Esophagus muscularis mucosa (tissue), 4 donors: ENCODE measurements at regions not wholly inside any gene's neighbourhood (a gene's known extent, or its start where the extent isn't known, plus 50 kb on each side); places are given as distances from the start of the nearest gene placed in this dataset.
A peak's percentile ranks its signal among the peaks of the same experiment; 100 is the strongest.

Experiments
- DNase-seq: peaks from one replicate; pipeline ENCODE4 v3.0.0-alpha.2; 2017; ENCODE audit errors: extremely low spot score
- H3K27ac ChIP-seq, 4 donors: fragments of 200-600 bp; sonication (generic); replicated peaks in 1 of 4; 1 replicate in 3 of 4; 2 replicates in 1 of 4; pipeline ENCODE4 v1.5.1; 2016 to 2019; ENCODE audit warnings: mild to moderate bottlenecking in 1 of 4
- H3K27me3 ChIP-seq, 4 donors: fragments of 200-600 bp; sonication (generic); one replicate each; pipeline versions ENCODE4 v1.5.1 to v1.6.0; 2016 to 2019
- H3K36me3 ChIP-seq, 4 donors: fragments of 200-600 bp; sonication (generic); one replicate each; pipeline ENCODE4 v1.5.1; 2016 to 2019
- H3K4me1 ChIP-seq, 4 donors: fragments of 200-600 bp; sonication (generic); one replicate each; pipeline ENCODE4 v1.5.1; 2016 to 2019
- H3K4me3 ChIP-seq, 4 donors: fragments of 200-600 bp; sonication (generic); 1 replicate in 2 of 4; 2 replicates in 2 of 4; pipeline ENCODE4 v1.5.1; 2016 to 2019; ENCODE audit warnings: mild to moderate bottlenecking in 4 of 4, moderate library complexity in 1 of 4
- H3K9me3 ChIP-seq, 4 donors: fragments of 200-600 bp; sonication (generic); 1 replicate in 3 of 4; 2 replicates in 1 of 4; pipeline ENCODE4 v1.5.1; 2016 to 2019
- EP300 ChIP-seq: sonication (generic); formaldehyde crosslinking; IDR thresholded peaks from one replicate; pipeline ENCODE4 v1.6.1; 2017; ENCODE audit warnings: antibody characterized with exemption
- POLR2A ChIP-seq: fragments of 450-650 bp; IDR thresholded peaks from one replicate; pipeline ENCODE4 v1.6.1; 2017; ENCODE audit warnings: antibody characterized with exemption, moderate library complexity, mild to moderate bottlenecking, low read depth
- POLR2AphosphoS5 ChIP-seq, 2 donors: sonication (generic); formaldehyde crosslinking; IDR thresholded peaks; one replicate each; pipeline ENCODE4 v1.6.1; 2017; ENCODE audit warnings: antibody characterized with exemption in 2 of 2
- WGBS: methylation state at CpG from one replicate; pipeline ENCODE4 v1.1.5; 2018; 5-methylcytosine and 5-hydroxymethylcytosine counted together
- intact Hi-C: fragments of 100-400 bp; cut with DNase I; formaldehyde crosslinking; loops from one replicate; pipeline ENCODE4 v1.15.1; 2023
- TF ChIP-seq, protein P1 (sequence below), 3 experiments: fragments of 200-600 bp in 2 of 3; fragments of 450-650 bp in 1 of 3; sonication (generic) in 2 of 3; IDR thresholded peaks; one replicate each; pipeline ENCODE4 v1.5.1; 2017 to 2019; ENCODE audit warnings: antibody characterized with exemption in 3 of 3, mild to moderate bottlenecking in 2 of 3, moderate library complexity in 1 of 3

DNA sequence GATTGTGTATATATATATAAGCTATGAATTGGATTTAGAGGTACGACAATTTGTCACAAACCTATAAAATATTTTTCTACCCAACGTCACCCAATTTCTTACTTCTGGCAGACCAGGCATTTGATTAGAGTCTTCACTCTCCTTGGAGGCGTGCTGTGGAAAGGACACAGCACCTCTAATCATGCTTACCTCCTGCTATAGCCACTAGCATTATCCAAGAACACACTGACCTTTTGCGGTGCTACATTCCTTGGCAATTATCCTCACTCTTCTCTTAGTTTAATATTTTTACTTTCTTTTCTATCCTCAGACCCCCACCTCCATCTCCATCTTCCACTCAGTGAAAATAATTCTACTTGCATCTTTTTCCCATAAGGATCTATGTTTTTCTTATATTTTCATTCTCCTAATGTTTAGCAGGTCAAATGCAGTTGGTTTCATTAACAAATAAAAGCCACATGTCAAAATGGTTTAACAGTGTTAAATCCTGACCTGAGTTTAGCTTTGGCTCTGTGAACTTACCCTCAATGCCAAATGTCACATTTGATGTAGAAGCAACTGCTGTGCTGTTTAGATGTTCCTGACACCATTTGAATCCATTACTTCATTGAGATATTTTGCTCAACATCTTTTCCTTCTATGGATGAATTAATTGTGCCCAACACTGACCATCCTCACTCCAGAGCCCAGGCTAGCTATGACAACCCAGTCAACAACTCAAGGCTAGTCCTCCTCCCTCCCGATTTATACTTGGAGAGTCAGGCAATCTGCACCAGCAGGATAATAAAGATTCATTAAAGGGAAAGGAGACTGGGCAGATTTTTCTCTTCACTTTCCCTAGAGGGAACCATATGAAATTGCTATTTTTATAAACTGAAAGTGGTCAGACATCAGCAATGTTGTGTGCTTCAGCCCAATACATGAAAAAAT is 240.5 kb downstream of the MREG start:
- H3K4me3 ChIP-seq = peak overlapping the region in 1 of 4 donors; percentile 10
- no peaks in the 10 kb centered on the region for H3K27me3 ChIP-seq
- intact Hi-C loops = no loop called here
- H3K9me3 ChIP-seq = peaks cover 0 to 5% (median 0%) of the 10 kb centered on the region in 4 donors
- DNase-seq = no peak
- peak overlapping the region; percentile 65 to 82 (median 80) for H3K27ac ChIP-seq
- peak in 1 of 2 donors; percentile 64 for TF ChIP-seq POLR2AphosphoS5 (IDR thresholded peaks at IDR 0.05)
- TF ChIP-seq EP300 = no peak
- TF ChIP-seq, protein P1, sequence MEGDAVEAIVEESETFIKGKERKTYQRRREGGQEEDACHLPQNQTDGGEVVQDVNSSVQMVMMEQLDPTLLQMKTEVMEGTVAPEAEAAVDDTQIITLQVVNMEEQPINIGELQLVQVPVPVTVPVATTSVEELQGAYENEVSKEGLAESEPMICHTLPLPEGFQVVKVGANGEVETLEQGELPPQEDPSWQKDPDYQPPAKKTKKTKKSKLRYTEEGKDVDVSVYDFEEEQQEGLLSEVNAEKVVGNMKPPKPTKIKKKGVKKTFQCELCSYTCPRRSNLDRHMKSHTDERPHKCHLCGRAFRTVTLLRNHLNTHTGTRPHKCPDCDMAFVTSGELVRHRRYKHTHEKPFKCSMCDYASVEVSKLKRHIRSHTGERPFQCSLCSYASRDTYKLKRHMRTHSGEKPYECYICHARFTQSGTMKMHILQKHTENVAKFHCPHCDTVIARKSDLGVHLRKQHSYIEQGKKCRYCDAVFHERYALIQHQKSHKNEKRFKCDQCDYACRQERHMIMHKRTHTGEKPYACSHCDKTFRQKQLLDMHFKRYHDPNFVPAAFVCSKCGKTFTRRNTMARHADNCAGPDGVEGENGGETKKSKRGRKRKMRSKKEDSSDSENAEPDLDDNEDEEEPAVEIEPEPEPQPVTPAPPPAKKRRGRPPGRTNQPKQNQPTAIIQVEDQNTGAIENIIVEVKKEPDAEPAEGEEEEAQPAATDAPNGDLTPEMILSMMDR (IDR thresholded peaks at IDR 0.05) = peak in 1 of 3 experiments; percentile 6
- no peak for TF ChIP-seq POLR2A
- H3K36me3 ChIP-seq = no peaks in the 10 kb centered on the region
- 48% methylated on average over 5 of the region's 5 CpGs for WGBS
- peaks cover 8 to 62% (median 49%) of the 10 kb centered on the region in 4 donors for H3K4me1 ChIP-seq

DNA sequence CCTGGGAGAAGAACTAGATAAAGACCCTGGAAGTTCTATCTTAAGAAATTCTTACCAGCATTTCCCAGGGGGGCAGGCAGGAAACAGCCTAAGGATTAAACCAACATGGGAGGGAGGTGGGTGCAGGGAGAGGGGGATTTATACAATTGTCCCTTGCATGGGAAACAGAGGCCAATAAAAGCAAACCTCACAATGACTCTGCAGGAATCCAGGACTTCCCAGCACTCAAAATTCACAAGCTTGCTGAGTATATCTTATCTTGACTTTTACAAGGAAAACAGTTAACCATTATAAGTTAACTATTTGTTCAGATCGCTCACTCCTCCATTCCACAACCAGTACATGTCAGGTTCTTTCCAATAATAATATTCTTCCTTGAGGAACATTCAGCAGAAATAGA is 241.3 kb downstream of the MREG start:
- no peaks in the 10 kb centered on the region for H3K27me3 ChIP-seq
- H3K36me3 ChIP-seq = no peaks in the 10 kb centered on the region
- TF ChIP-seq EP300 = no peak
- no peak for TF ChIP-seq POLR2A
- TF ChIP-seq, protein P1 (IDR thresholded peaks at IDR 0.05) = no peak
- TF ChIP-seq POLR2AphosphoS5 (IDR thresholded peaks at IDR 0.05) = no peak
- no peak overlapping the region for H3K4me3 ChIP-seq
- peak overlapping the region; percentile 65 to 82 (median 80) for H3K27ac ChIP-seq
- DNase-seq = no peak
- intact Hi-C loops = no loop called here
- H3K9me3 ChIP-seq = peaks cover 0 to 14% (median 0%) of the 10 kb centered on the region in 4 donors
- H3K4me1 ChIP-seq = peaks cover 5 to 53% (median 41%) of the 10 kb centered on the region in 4 donors
- 88% methylated on average over 1 of the region's 1 CpG for WGBS

DNA sequence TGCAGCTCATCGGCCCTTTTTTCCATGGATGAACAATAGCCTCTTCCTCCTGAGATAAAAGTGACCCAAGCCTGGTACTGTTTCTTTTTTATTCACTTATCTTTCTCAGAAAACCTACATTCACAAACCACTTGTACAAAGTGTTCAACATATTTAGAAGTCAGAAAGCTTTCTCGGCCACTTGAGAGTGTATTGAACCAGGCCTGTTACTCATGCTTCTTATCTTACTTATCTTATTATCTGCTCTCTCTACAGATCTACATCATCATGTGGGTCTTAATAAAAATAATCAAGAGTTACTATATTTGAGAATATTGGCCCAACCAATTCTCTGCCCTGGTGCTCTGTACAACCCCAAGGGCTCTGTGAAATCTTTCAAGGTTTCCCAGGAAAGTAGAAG is 242.1 kb downstream of the MREG start:
- DNase-seq = no peak
- H3K36me3 ChIP-seq = no peaks in the 10 kb centered on the region
- no peak for TF ChIP-seq POLR2AphosphoS5 (IDR thresholded peaks at IDR 0.05)
- peaks cover 5 to 47% (median 36%) of the 10 kb centered on the region in 4 donors for H3K4me1 ChIP-seq
- no peak overlapping the region for H3K4me3 ChIP-seq
- H3K9me3 ChIP-seq = peaks cover 0 to 14% (median 0%) of the 10 kb centered on the region in 4 donors
- H3K27ac ChIP-seq = peak overlapping the region in 3 of 4 donors; percentile 79 to 82 (median 81)
- H3K27me3 ChIP-seq = no peaks in the 10 kb centered on the region
- intact Hi-C loops = no loop called here
- 86% methylated on average over 2 of the region's 2 CpGs for WGBS

DNA sequence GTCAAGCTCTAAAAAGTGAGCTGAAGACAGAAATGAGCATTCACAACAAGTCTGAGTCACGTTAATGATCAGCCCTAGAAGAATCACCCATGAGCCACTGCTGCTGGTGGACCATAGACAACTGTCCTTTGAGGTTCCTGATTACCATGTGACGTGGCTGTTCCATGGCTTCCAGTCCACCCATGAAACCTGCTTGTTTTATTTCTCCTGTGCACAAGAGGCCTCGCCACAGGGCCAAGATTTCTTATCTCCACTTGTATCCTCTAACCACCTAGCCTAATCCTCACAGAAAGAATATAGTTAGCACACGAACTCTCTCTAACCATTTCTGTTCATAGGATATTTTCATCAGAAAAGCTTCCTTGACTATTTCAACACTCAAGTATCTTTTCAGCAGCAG is 242.7 kb downstream of the MREG start:
- DNase-seq = no peak
- Histone ChIP-seq H3K27ac (peak overlapping the region in 3 of 4 donors; percentile 79 to 82 (median 81)), H3K27me3 (no peaks in the 10 kb centered on the region), H3K4me1 (peaks cover 5 to 43% (median 35%) of the 10 kb centered on the region in 4 donors), H3K9me3 (peaks cover 0 to 14% (median 0%) of the 10 kb centered on the region in 4 donors), H3K4me3 (no peak overlapping the region), H3K36me3 (no peaks in the 10 kb centered on the region)
- intact Hi-C loops = no loop called here
- WGBS = 94% methylated on average over 4 of the region's 4 CpGs
- TF ChIP-seq, protein P1 (IDR thresholded peaks at IDR 0.05) = no peak
- TF ChIP-seq POLR2A (no peak), POLR2AphosphoS5 (IDR thresholded peaks at IDR 0.05) (no peak), EP300 (no peak)

DNA sequence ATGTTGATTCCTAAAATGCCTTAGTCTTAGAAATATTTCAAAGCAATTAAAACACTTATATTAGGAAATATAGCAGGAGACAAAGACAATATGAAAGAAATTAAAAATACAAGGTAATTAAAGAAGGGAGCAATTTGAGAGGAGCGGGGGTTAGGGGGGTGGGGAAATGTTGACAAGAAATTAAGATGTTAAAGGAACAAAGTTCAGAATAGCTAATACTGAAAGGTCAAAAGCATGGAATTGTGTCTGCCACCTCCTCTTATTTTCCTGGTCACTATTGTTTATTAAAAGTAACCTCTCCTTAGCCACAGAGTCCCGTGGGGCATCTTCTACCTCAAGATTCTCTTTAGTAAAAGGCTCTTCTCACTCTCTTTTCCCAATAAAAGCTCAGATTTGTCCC is 244.1 kb downstream of the MREG start:
- H3K4me3 ChIP-seq = no peak overlapping the region
- no peak for DNase-seq
- WGBS = 81% methylated on average over 2 of the region's 2 CpGs
- peaks cover 5 to 40% (median 36%) of the 10 kb centered on the region in 4 donors for H3K4me1 ChIP-seq
- H3K36me3 ChIP-seq = no peaks in the 10 kb centered on the region
- TF ChIP-seq, protein P1 (IDR thresholded peaks at IDR 0.05) = no peak
- TF ChIP-seq POLR2A = no peak
- no peak for TF ChIP-seq EP300
- TF ChIP-seq POLR2AphosphoS5 (IDR thresholded peaks at IDR 0.05) = no peak
- intact Hi-C loops = no loop called here
- no peaks in the 10 kb centered on the region for H3K27me3 ChIP-seq
- H3K9me3 ChIP-seq = peaks cover 0 to 14% (median 0%) of the 10 kb centered on the region in 4 donors
- no peak overlapping the region for H3K27ac ChIP-seq
